ENCODE measurements at regions not wholly inside any gene's neighbourhood (a gene's known extent, or its start where the extent isn't known, plus 50 kb on each side); places are given as distances from the start of the nearest gene placed in this dataset.
A peak's percentile ranks its signal among the peaks of the same experiment; 100 is the strongest.

DNA sequence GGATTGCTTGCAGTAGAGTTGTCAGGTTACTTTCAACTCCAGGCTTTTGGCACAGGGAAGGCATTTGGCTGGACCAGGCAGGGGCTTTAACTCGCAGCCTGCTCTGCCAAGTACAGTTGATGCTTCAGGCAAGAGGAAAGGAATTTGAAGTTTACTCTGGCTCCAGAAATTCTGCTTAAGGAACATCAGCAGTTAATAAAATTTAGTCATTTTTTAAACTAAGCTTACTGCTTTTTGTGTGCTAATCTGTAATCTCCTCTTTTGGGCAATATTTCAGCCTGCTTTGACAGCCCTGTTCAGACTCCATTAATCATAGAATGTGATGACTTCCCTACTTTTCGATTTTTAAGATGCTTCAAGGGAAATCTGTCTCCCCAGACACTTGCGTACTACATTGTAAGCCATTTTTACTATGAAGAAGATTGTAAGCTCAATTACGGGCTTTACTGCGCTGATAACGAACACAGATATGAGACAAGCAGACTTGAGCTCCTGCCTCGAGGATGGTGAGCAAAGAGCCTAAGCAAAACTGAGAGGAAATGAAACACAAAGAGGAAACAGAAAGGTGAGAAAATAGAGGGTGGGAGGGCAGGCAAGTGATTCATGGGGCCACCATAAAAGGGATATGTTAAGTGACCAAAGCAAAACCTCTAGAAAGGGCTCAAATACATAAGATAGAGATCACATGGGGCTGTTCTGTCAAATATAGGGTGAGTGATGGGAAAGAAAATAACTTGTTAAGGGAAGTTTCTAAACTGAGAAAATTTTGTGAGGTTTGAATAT is 76.6 kb upstream of the VAV3 start:
- Histone ChIP-seq H3K27ac (ENCODE audit: low read depth, low read length) (no peak overlapping the region), H3K27me3 (ENCODE audit: low read length) (no peaks in the 10 kb centered on the region), H3K4me2 (ENCODE audit: low read depth, low read length, poor library complexity, severe bottlenecking) (peak overlapping the region; percentile 2), H3K4me3 (ENCODE audit: insufficient read depth, low read length, poor library complexity, severe bottlenecking) (no peak overlapping the region), H3K79me2 (ENCODE audit: insufficient read depth, low read length) (no peaks in the 10 kb centered on the region), H3K9ac (ENCODE audit: low read length) (no peak overlapping the region), H3F3A (ENCODE audit: insufficient read depth) (no peaks in the 10 kb centered on the region), H3K9me3 (ENCODE audit: insufficient read depth, low read length) (no peaks in the 10 kb centered on the region), H2AFZ (ENCODE audit: low read depth, low read length, severe bottlenecking) (peak overlapping the region; percentile 5), H4K20me1 (ENCODE audit: low read depth, low read length) (no peaks in the 10 kb centered on the region), H3K9me2 (replicated peaks; ENCODE audit: insufficient read depth, low read length) (no peaks in the 10 kb centered on the region), H3K36me3 (ENCODE audit: low read length) (no peaks in the 10 kb centered on the region)
- TF ChIP-seq EZH2phosphoT487 (conservative IDR thresholded peaks at IDR 0.05; ENCODE audit: low read length) (no peak), CTCF (IDR thresholded peaks at IDR 0.05; ENCODE audit: insufficient read depth, low read length, poor library complexity, severe bottlenecking) (no peak)

DNA sequence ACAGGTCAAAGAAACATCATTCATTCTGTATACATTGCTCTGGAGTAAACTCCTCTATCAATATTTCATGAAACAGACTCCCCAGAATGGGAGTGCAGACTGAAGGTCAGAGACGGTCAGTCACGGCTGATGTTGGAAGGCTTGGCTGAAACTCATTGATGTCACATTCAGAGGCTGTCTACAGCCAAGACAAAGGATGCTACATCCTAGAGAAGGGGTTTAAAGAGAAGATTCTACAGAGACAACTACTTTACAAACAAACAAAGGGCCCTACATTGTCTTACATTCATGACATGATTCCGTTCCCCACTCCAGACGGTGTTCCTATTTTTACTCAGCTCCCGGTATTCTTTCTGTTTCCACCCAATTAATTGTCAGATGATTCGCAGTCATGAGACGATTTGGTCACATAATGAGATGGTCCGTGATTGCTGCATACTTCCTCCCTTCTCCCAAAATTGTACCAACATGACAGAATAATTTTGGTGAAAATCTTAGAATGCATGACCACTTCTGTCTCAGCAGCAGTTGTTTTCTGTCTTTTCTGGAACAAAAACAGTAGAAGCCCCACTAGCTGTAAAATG is 73.8 kb upstream of the VAV3 start:
- H3K27me3 ChIP-seq (ENCODE audit: low read length): no peaks in the 10 kb centered on the region
- H3K79me2 ChIP-seq (ENCODE audit: insufficient read depth, low read length): no peaks in the 10 kb centered on the region
- TF ChIP-seq CTCF (IDR thresholded peaks at IDR 0.05; ENCODE audit: insufficient read depth, low read length, poor library complexity, severe bottlenecking) (no peak), EZH2phosphoT487 (conservative IDR thresholded peaks at IDR 0.05; ENCODE audit: low read length) (no peak)
- H3K9me3 ChIP-seq (ENCODE audit: insufficient read depth, low read length): no peaks in the 10 kb centered on the region
- no peaks in the 10 kb centered on the region for H3K36me3 ChIP-seq (ENCODE audit: low read length)
- H2AFZ ChIP-seq (ENCODE audit: low read depth, low read length, severe bottlenecking): no peak overlapping the region
- no peaks in the 10 kb centered on the region for H3K9me2 ChIP-seq (replicated peaks; ENCODE audit: insufficient read depth, low read length)
- no peak overlapping the region for H3K4me2 ChIP-seq (ENCODE audit: low read depth, low read length, poor library complexity, severe bottlenecking)
- H3F3A ChIP-seq (ENCODE audit: insufficient read depth): no peaks in the 10 kb centered on the region
- H3K27ac ChIP-seq (ENCODE audit: low read depth, low read length): no peak overlapping the region
- H4K20me1 ChIP-seq (ENCODE audit: low read depth, low read length): no peaks in the 10 kb centered on the region
- no peak overlapping the region for H3K9ac ChIP-seq (ENCODE audit: low read length)
- H3K4me3 ChIP-seq (ENCODE audit: insufficient read depth, low read length, poor library complexity, severe bottlenecking): no peak overlapping the region

DNA sequence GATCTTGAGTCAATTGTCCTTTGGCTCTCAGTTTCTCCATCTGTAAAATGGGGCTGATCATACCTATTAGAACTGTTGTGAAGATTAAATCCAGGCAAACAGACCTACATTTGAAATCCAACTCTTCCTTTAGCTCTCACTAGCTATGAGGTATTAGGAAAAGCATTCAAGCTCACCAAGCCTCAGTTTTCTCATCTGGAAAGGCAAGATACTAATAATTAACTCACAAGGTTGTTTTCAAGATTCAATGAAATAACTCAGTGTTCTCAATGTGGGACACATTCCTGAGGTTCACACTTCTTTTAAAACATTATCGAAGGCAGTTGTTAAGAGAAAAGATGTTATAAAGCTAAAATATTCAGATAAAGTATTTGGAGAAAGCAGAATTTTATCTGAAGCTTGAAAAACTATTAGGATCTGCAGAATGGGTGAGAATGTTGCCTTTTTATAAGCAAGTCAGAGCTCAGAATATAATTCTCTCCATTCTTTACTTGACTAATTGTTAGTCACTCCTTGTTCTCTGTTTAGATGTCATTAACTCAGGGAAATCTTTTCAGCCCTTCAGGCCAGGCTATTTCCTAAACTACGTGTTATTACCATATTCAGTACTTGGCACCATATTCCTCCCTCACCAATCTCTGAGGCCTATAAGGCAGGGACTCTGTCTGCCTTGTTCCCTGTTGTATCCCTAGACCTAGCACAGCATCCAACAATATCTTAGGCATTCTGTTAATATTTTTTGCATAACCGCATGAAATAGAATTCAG is 72.0 kb upstream of the VAV3 start:
- Histone ChIP-seq H3K9ac (ENCODE audit: low read length) (no peak overlapping the region), H3K79me2 (ENCODE audit: insufficient read depth, low read length) (no peaks in the 10 kb centered on the region), H3K27me3 (ENCODE audit: low read length) (no peaks in the 10 kb centered on the region), H3K4me3 (ENCODE audit: insufficient read depth, low read length, poor library complexity, severe bottlenecking) (no peak overlapping the region), H3K4me2 (ENCODE audit: low read depth, low read length, poor library complexity, severe bottlenecking) (no peak overlapping the region), H3K36me3 (ENCODE audit: low read length) (no peaks in the 10 kb centered on the region), H3K9me3 (ENCODE audit: insufficient read depth, low read length) (no peaks in the 10 kb centered on the region), H3F3A (ENCODE audit: insufficient read depth) (no peaks in the 10 kb centered on the region), H3K9me2 (replicated peaks; ENCODE audit: insufficient read depth, low read length) (no peaks in the 10 kb centered on the region), H2AFZ (ENCODE audit: low read depth, low read length, severe bottlenecking) (no peak overlapping the region), H3K27ac (ENCODE audit: low read depth, low read length) (no peak overlapping the region), H4K20me1 (ENCODE audit: low read depth, low read length) (no peaks in the 10 kb centered on the region)
- TF ChIP-seq EZH2phosphoT487 (conservative IDR thresholded peaks at IDR 0.05; ENCODE audit: low read length) (no peak), CTCF (IDR thresholded peaks at IDR 0.05; ENCODE audit: insufficient read depth, low read length, poor library complexity, severe bottlenecking) (no peak)
